ENCODE measurements at regions not wholly inside any gene's neighbourhood (a gene's known extent, or its start where the extent isn't known, plus 50 kb on each side); places are given as distances from the start of the nearest gene placed in this dataset.
"Not testable (repeated sequence)": the region's sequence is repeated elsewhere in the genome, so short reads cannot be mapped to it uniquely, and the experiment has no call there.

DNA sequence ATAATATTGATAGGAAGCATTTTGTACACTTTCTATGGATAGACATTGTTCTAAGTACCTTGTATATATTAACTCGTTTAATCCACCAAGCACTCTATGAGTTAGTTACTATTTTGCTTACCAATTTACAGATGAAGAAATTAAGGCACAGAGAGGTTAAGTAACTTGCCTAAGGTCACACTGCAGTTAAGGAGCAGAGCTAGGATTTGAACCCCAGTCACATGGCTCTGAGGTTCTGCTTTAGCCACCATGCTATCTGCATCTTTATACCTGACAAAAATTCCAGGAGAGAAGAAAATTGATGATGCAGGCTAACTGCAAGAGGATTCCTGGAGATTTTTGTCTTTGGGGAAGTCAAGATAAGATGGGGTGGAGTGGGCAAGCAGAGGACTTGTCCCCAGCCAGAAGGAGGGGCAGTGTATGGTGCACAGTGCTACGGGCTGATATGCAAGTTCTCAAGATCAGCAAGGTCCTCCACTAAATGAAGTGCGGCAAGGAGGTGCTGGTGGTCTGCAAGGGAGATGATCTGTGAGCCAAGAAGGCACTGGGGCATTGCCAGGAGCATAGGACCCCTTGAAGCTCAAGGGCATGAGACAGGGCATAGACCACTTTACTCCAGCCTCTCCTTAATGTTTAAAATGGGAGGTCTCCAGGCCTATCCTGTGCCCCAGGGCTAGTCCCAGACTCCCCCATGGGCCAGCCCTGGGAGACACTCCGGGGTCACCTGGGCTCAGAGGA is 430.6 kb downstream of the RPS24 start:
- no peak for DNase-seq

DNA sequence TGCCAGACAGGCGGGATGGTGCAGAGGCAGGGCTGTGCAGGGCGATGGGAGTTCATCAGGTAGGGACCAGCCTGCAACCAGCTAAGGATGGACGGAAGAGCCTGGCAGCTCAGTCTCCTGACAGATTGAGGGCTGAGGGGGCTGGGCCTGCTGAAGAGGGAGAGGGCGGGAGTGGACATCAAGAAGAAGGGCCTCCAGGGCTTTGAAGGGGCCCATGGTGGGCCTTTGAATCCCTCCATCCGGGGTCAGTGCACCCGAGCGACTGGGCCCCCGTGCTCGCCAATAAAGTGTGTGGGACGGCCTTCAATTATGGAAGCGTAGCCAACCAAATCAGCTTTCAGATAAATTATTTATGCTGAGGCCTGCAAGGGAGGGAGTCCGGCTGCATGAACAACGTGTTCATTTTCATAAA is 431.2 kb downstream of the RPS24 start:
- no peak for DNase-seq

DNA sequence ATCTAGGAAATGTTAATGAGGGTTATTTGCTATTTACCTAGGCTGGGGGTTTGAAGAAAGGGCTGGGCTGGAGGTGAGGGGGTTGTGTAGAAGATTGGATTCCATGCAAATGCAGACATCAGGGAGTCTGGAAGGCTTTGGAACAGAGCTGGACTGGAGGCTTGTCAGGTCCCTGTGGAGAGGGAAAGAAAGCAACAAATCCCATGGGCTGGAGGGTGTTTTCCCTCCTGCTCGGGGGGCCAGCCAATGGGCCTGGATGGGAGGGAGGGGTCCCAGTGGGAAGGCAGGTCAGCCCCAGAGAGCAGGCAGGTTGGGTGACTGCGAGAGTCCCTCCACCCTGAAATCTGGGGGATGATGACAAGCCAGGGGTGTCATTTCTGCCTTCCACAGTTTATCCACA is 431.8 kb downstream of the RPS24 start:
- DNase-seq = no peak

DNA sequence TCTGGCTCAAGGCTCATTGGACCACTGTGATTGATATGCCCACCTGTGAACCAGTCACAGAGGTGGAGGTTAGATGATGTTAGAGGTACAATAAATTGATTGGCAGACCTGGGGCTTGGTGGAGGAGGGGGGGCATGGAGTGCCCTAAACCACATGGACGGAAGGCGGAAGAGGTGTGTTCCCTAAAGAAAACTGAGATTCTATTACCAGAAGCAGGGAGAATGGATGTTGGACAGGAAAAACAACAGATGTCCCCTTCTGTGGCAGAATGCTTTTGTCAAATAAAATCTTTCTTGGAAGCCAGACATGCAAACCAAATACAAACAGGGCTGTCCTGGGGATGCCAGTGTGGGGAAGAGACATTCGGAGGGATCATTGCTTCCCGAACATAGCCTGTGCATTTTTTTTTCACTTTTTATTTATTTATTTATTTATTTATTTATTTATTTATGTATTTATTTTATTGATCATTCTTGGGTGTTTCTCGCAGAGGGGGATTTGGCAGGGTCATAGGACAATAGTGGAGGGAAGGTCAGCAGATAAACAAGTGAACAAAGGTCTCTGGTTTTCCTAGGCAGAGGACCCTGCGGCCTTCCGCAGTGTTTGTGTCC is 433.9 kb downstream of the RPS24 start:
- DNase-seq = peak; percentile 54

DNA sequence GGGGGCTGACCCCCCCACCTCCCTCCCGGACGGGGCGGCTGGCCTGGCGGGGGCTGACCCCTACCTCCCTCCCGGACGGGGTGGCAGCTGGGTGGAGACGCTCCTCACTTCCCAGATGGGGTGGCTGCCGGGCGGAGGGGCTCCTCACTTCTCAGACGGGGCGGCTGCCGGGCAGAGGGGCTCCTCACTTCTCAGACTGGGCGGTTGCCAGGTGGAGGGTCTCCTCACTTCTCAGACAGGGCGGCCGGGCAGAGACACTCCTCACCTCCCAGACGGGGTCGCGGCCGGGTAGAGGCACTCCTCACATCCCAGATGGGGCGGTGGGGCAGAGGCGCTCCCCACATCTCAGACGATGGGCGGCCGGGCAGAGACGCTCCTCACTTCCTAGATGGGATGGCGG is 435.1 kb downstream of the RPS24 start:
- not testable (repeated sequence) for DNase-seq

DNA sequence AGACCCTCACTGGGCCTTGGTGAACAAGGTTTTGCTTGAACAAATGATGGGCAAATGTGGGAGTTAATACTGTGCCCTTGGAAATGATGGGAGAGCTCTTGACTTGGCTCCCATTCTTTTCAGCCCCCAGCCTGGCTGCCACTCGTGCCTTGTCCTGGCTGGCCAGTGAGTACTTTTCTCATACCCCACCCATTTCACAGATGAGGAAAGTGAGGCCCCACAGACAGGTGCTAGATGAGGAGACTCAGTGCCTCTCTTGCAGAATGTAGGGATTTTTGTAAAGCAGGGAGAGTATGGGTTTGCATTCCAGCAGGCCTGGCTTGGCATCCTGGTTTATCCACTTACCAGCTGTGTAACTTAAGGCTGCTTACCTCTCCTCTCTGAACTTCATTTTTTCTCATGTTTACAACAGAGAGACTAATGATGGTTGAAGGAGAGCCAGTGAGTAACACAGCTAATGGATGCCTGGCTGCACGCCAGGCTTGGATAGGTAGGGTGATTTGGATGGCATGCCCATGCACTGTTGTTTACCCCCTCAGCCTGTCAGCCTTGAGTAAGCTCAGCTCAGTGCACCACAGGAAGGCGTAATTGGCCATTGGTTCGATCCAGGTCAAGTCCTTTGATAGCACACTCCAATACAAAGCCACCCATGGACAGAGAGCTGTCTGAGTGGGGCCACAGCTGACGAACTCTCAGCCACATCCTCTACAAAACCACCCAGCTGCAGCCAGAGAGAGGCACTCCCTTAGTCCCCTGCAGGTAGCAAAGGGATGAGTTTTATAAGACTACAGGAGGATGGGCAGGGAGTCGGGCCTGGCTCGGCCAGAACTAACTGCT is 436.8 kb downstream of the RPS24 start:
- peak; percentile 51 for DNase-seq

DNA sequence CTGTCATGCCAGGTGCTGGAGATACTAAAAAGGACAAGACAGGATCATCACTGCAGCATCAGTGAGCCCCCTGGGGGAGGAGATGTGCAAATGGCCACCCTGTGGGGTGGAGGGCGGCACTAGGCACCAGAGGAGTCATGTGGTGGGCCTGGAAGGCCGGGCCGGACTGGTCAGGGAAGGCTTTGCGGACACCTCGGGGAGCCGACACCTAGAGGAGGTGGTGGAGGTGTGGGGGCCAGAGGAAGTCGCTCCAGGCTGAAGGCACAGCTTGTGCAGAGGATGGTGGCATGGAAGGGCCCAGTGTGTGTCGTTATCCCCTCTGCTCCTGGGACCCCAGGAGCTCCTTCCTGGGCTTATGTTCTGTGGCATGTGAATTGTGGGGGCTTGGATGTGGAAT is 437.7 kb downstream of the RPS24 start:
- DNase-seq = no peak

DNA sequence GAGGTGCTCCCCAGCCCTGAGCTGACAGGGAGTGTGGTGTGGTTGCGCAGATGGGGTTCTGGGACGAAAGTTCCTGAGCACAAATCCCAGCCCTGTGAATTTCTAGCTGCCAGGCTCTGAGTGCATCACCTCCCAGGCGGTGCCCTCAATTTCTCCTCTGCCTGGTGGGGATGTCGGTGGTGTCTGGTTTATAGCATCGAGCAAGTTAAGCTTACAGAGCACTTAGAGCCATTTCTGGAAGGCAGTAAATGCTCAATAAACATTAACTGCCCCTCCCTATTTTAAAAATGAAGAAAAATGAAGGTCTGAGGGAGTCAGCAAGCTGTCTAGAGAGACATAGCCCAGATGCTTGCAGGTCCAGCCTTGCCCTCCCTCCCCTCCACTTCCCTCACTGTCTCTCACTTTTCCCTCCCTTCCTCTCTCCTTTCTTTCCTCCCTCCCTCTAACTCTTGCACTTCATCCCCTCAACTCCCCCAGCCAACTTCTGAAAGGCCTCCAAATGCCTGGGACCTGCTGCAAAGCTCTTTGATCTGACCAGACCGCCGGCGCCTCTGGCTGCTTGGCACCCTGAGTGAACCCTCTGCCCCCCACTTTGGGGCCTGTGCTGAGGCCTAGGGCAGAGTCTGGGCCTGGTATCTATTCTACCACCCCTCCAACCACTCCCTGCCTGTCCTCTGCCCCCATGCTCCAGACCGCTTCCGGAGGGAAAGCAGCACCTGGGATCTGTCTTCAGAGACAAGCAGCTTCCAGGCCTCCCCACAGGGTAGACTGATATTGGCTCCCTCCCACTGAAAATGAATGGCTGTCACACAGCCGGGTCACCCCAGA is 438.3 kb downstream of the RPS24 start:
- no peak for DNase-seq

DNA sequence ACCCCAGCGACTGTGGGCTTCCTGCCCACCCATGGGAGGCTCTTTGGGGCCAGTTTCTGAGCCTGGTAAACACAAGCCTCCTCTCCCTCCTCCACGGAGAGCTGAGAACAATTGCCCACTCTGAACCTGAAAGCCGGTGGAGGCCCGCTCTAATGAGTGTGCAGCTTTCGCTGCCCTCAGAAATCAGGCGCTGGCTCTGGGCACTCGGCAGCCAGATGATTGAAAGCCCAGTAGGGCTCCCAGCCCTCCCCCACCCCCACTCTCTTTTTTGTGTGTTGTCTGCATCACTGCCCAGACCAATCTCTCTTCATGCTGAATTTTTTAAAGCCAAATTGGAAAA is 438.9 kb downstream of the RPS24 start:
- DNase-seq = no peak

DNA sequence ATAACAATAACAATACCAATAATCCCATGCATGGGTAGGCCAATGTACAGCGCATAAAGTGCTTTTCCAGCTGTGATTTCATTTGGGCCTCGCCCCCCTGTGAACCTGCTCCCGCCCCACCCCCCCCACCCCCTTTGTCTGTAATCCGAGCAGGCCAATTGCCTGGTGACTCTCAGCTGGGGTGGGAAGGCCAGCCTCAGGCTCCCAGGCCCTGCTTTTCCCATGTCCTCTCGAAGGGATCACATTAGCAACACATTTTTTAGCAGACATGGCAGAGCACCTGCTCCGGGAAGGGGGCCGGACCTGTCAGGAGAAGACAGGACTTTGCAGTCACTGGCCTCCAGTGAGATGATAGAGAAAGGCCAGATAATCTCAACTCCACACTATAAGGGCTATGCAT is 439.3 kb downstream of the RPS24 start:
- no peak for DNase-seq

DNA sequence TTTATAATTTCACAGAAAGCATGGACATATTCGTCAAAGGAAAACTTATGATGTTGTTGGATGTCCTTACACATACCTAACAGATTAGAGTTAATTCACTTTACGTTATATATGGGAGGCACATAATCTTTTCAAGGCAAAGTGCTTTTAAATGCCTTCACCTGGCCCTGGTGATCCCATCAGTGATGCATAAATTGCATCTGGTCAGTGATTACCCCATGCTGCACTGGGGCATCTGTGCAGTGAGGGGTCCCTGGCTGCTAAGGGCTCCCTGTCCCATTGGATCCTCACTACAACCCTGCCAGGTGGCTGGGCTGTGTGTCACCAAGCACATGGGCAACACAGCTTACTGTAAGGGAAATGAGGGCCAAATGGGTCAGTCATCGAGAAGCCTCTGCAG is 441.1 kb downstream of the RPS24 start:
- no peak for DNase-seq

DNA sequence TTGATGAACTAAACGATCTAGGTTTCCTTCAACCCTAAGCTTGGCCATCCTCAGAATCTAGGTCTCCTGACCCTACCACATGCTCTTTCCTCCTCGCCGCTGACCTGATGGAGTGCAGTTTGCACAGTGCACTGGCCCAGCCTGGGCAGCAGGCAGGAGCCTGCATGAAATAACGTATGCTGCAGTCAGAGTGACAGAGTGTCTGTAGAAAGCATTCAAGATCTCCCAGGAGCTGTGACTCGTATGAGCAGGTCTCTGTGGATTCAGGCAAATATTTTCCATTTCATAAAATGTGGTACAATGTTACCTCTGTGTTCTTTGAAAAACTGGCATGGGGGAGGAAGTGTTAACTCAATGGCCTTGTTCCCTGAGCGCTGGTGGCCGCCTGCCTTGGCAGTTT is 441.8 kb downstream of the RPS24 start:
- no peak for DNase-seq

DNA sequence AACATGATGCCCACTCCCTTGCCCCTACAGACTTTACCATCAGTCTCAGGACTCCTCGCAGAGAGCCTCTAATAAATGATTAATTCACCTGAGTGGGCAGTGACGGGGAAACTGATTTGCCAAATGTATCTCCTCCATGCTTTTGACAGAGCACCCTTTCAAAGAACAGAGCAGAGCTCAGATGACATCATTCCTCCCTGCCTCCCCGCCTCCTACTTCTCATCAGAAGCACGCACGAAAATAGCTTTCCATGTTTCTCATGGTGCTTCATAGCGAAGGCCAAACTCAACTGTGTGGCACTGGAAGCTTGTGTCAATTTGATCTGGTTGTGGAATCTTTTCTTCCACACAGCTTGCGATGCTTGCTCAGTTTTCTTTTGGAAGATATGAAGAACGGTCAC is 442.5 kb downstream of the RPS24 start:
- DNase-seq = no peak

DNA sequence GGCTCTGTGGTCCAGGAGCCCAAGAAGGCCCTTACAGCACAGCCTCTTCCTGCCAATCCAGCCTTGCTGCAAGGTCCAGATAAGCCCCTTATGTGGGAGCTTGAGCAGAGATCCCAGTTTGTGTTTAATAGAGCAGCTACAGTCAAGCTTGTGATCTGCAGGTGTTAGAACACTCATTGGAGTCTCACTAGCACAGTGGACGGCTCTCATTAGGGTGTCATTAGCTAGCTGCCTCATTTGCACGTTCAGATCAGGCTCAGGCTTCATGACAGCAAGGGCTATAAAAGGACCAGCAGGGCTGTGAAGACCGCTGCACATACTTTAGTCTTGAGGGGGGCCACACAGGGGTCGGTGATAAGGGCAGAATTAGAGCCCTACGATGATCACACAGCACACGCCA is 443.2 kb downstream of the RPS24 start:
- DNase-seq = no peak

DNA sequence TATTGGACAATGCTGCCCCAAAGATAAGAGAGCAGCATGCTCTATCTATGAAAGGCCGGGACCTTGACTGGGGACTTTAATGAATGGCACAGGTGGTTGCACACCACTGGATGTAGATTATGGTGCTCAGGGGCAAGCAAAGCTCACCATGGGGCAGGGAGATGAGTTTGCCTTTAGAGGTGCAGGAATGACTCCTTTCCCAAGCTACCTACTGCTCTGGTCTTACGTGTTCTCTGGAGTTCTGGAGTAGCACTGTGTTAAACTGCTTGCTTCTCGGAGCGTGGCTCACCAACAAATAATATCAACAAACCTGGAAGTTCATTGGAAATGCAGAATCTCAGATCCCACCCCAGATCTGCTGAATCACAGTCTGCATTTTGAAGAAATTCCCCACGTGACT is 445.3 kb downstream of the RPS24 start:
- DNase-seq = no peak

DNA sequence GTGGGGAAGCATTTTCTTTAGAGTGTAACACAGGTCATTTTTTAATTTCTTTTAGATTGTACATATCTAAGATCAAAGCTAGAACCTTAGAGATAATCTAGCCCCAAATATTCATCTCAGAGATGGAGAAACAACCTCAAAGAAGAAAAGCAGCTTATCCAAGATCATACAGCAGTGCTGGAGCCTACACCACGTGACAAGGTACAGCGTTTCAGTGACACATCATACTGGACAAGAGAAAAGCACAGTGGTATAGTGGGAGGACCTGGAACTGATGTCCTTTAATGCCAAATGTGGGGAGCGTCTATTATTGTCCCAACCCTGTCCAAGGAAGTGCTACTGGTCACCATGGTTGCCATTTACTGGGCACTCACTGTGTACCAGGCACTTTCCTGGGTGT is 445.8 kb downstream of the RPS24 start:
- no peak for DNase-seq

DNA sequence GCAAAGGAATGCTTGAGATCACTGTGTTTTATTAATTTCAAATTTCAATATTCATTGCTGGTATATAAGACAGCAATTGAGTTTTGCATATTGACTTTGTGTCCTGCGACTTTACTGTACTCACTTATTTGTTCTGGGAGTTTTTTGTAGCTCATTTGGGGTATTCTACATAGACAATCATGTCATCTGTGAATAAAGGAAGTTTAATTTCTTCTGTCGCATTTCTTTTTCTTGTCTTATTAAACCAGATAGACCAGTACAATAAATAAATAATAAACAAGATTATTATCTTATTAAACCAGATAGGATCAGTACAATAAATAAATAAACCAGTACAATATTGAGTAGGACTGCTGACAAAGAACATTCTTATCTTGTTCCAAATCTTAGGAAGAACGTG is 448.2 kb downstream of the RPS24 start:
- DNase-seq = no peak

DNA sequence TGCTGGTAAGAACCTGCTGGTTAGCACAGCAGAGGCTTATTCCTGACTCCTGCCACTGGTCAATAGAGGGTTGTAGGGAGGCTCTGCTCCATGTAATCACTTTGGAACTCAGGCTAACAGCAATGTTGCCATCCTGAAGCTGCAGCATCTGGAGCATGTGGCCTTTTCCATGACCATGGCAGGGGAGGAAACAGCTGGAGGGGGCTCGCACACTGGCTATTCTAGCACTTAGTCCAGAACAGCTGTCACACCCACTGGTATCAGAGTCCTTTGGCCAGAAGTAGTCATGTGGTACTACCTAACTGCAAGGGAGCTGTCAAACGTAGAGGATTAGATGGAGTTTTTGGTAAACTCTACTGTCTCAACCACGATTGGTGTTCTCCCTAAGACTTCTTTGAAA is 450.0 kb downstream of the RPS24 start:
- DNase-seq = no peak

DNA sequence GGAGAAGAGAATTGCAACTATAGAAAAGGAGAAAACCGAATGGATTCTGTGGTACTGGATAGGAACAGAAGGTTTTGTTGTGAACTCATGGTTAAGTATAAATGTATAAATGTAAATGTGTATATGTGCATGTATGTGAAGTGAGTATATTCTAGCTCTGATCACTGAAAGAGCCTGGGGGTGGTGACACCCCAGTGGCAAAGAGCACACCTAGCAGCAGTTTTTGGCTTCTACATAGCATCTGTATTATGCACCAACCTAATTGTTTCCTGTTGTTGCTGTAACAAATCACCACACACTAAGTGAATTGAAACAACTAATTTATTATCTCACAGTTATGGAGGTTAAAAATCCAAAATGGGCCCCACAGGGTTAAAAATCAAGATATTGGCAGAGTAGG is 455.4 kb downstream of the RPS24 start:
- DNase-seq = no peak

DNA sequence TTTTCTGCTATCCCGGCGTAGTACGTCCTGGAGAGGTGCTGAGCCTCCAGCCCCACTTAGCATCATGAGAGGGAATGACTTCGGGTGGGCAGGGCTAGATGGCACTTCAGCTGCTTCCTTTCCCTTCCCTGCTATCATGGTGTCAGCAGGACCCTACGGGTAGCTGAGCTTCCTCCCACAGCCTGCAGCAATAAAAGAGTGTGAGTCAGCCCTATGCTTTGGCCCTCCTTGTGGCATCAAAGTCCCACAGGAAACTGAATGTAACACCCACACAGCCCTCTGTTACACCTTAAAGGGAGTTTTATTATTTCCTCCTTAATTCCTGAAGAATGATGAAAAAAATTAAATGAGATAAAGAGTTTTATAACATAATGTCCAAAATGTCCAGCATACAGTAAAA is 458.1 kb downstream of the RPS24 start:
- DNase-seq = no peak

DNA sequence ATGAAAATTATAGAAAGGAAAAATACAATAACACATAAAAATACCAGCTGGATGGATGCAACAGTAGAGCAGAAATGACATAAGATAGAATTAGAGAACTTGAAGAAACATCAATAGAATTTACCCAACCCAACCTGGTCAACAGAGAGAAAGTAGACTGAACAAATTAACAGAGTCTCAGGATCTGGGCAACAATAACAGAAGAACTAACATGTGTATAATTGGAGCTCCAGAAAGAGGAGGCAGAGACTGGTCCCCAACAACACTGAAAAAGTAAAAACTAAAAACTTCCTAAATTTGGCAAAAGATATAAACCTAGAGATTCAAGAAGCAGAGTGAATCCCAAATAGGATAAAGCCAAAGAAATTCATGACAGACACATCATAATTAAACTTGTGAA is 458.8 kb downstream of the RPS24 start:
- no peak for DNase-seq

DNA sequence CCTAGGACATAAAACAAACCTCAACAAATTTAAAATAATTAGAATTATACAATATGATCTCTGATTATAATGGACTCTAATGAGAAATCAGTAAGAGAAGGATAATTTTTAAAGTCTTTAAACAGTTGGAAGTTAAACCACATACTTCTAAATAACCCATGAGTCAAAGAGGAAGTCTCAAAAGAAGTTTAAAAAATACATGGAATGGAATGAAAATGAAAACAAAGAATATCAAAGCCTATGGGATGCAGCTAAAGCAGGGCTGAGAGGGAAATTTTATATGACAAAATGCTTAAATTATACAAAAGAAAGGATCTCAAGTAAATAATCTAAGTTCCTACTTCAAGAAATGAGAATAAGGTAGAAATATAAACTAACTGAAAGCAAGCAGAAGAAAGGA is 460.5 kb downstream of the RPS24 start:
- DNase-seq = no peak

DNA sequence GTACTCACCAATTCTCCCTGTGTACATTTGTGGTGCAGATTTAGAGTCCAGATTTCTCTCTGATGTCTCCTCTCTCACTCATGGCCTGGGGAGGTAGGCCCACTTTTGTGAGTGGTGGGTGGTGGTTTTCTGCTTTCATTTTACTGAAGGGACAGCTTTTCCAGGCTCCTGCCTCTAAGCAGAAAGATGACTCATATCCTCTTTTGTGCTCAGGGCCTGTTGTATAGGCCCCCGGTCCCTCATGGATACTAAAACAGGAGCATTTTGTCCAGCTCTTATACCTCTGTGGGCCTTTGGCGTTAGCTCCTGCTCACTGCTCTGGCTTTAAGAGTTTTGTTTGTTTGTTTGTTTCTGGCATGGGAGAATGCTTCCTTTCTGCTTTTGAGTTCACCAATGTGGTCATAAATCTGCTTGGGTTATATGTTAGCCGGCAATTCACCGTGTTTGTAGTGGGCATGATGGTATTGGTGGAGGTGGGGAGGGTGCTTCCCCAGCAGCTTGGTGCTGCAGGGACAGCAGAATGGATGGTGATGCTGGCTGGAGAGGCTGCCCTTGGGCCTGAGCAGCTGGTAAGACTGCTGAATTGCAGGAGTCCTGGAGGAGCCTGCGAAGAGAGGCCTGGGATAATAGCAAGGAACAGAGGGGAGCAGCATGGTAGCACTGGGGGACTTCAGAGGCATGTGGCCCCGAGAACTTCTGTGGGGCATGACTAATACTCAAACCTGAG is 468.7 kb downstream of the RPS24 start:
- DNase-seq = no peak

All from NCI-H1694 (cell line).